ENCODE measurements at regions not wholly inside any gene's neighbourhood (a gene's known extent, or its start where the extent isn't known, plus 50 kb on each side); places are given as distances from the start of the nearest gene placed in this dataset.
"Not testable (repeated sequence)": the region's sequence is repeated elsewhere in the genome, so short reads cannot be mapped to it uniquely, and the experiment has no call there.

GRCh38 chr12:67091204-67091603, 178.0 kb upstream of the CAND1 start:
- DNase-seq: no peak

- no peak for DNase-seq
Observed at GRCh38 chr12:67091678-67092077, 177.5 kb upstream of the CAND1 start.

- not testable (repeated sequence) for DNase-seq
Observed at GRCh38 chr12:67092934-67093333, 176.2 kb upstream of the CAND1 start.

GRCh38 chr12:67096533-67097318, 172.4 kb upstream of the CAND1 start:
- DNase-seq: no peak

GRCh38 chr12:67099858-67100257, 169.3 kb upstream of the CAND1 start:
- DNase-seq: no peak

GRCh38 chr12:67103521-67103920, 165.6 kb upstream of the CAND1 start:
- DNase-seq: no peak

- no peak for DNase-seq
Observed at GRCh38 chr12:67107235-67107634, 161.9 kb upstream of the CAND1 start.

GRCh38 chr12:67107751-67108269, 161.3 kb upstream of the CAND1 start:
- DNase-seq: no peak

- not testable (repeated sequence) for DNase-seq
Observed at GRCh38 chr12:67110345-67110744, 158.8 kb upstream of the CAND1 start.

- DNase-seq: no peak
Observed at GRCh38 chr12:67111182-67111581, 158.0 kb upstream of the CAND1 start.

GRCh38 chr12:67112586-67112985, 156.6 kb upstream of the CAND1 start:
- no peak for DNase-seq

GRCh38 chr12:67116134-67116533, 153.0 kb upstream of the CAND1 start:
- no peak for DNase-seq

GRCh38 chr12:67122584-67122983, 146.6 kb upstream of the CAND1 start:
- no peak for DNase-seq

- DNase-seq: no peak
Observed at GRCh38 chr12:67137256-67137655, 131.9 kb upstream of the CAND1 start.

- DNase-seq: no peak
Observed at GRCh38 chr12:67141296-67142018, 127.7 kb upstream of the CAND1 start.

- no peak for DNase-seq
Observed at GRCh38 chr12:67145692-67146091, 123.5 kb upstream of the CAND1 start.

GRCh38 chr12:67147030-67147429, 122.1 kb upstream of the CAND1 start:
- no peak for DNase-seq

- DNase-seq: no peak
Observed at GRCh38 chr12:67147447-67147846, 121.7 kb upstream of the CAND1 start.

GRCh38 chr12:67148265-67148664, 120.9 kb upstream of the CAND1 start:
- DNase-seq: no peak

GRCh38 chr12:67151886-67152285, 117.3 kb upstream of the CAND1 start:
- DNase-seq: no peak

- DNase-seq: no peak
Observed at GRCh38 chr12:67152451-67152850, 116.7 kb upstream of the CAND1 start.

- DNase-seq: no peak
Observed at GRCh38 chr12:67154901-67155300, 114.3 kb upstream of the CAND1 start.

- no peak for DNase-seq
Observed at GRCh38 chr12:67155863-67156262, 113.3 kb upstream of the CAND1 start.

- DNase-seq: peak; percentile 17
Observed at GRCh38 chr12:67161322-67161918, 107.7 kb upstream of the CAND1 start.

Data from NCI-H1694 (cell line).